ENCODE measurements at regions not wholly inside any gene's neighbourhood (a gene's known extent, or its start where the extent isn't known, plus 50 kb on each side); places are given as distances from the start of the nearest gene placed in this dataset.

- no peak for DNase-seq
- no peaks in the 10 kb centered on the region for H3K9me3 ChIP-seq (replicated peaks)
- no peaks in the 10 kb centered on the region for H3K36me3 ChIP-seq
- intact Hi-C loops (cut with micrococcal nuclease) = no loop called here
- no peak for TF ChIP-seq CTCF (IDR thresholded peaks at IDR 0.05; ENCODE audit: borderline replicate concordance)
- H3K27ac ChIP-seq (replicated peaks) = no peak overlapping the region
- peaks cover 17% of the 10 kb centered on the region for H3K4me1 ChIP-seq
- H3K27me3 ChIP-seq (ENCODE audit: low read depth) = no peaks in the 10 kb centered on the region
- no peak overlapping the region for H3K4me3 ChIP-seq
Observed at GRCh38 chr18:22700920-22701319, 232.2 kb upstream of the RBBP8 start.

DNA sequence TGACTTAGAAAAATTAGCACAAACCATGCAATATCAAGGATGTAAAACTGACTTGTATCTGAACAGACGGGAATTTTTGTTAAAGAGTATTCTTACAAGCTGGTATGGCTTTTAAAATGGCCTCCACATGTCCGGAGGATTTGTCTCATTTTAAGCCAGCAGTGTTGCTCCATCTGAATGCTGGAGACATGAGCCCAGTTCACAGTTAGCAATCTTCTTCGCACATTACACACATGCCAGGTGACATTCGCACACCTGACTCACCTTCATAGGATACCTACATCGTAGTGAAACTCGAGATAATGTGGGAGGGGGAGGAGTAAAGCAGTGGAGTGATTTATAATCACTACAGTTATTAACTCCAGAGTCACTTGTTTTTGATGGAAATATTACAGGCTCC is 231.8 kb upstream of the RBBP8 start:
- no peaks in the 10 kb centered on the region for H3K9me3 ChIP-seq (replicated peaks)
- intact Hi-C loops (cut with micrococcal nuclease) = no loop called here
- H3K27ac ChIP-seq (replicated peaks) = no peak overlapping the region
- no peaks in the 10 kb centered on the region for H3K27me3 ChIP-seq (ENCODE audit: low read depth)
- no peaks in the 10 kb centered on the region for H3K36me3 ChIP-seq
- H3K4me3 ChIP-seq = no peak overlapping the region
- TF ChIP-seq CTCF (IDR thresholded peaks at IDR 0.05; ENCODE audit: borderline replicate concordance) = no peak
- DNase-seq = no peak
- peaks cover 17% of the 10 kb centered on the region for H3K4me1 ChIP-seq

GRCh38 chr18:22701795-22702194 is 231.3 kb upstream of the RBBP8 start:
- no peak overlapping the region for H3K4me3 ChIP-seq
- H3K36me3 ChIP-seq = no peaks in the 10 kb centered on the region
- no peak for DNase-seq
- H3K9me3 ChIP-seq (replicated peaks) = no peaks in the 10 kb centered on the region
- no peak for TF ChIP-seq CTCF (IDR thresholded peaks at IDR 0.05; ENCODE audit: borderline replicate concordance)
- intact Hi-C loops (cut with micrococcal nuclease) = no loop called here
- no peak overlapping the region for H3K27ac ChIP-seq (replicated peaks)
- H3K4me1 ChIP-seq = peaks cover 17% of the 10 kb centered on the region
- no peaks in the 10 kb centered on the region for H3K27me3 ChIP-seq (ENCODE audit: low read depth)

DNA sequence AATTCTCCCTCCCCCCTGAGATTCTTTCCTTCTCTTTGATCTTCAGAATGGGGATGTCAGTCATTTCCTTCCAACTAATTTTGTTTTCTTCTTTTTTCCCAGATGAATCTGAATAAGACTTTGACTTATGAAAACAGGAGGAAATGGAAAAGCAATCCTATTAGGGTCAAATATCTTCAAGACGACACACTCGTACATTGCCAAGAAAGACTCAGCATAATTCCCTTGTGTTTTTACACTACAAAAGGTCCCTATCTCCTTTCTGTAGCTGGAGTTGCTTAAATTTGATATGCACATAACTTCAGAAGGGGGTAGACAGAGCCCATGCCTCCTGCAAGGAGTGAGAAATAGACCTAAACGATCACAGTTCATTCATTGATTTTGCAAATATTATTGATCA is 230.3 kb upstream of the RBBP8 start:
- H3K27me3 ChIP-seq (ENCODE audit: low read depth) = no peaks in the 10 kb centered on the region
- TF ChIP-seq CTCF (IDR thresholded peaks at IDR 0.05; ENCODE audit: borderline replicate concordance) = no peak
- no peak for DNase-seq
- no peaks in the 10 kb centered on the region for H3K36me3 ChIP-seq
- peaks cover 22% of the 10 kb centered on the region for H3K4me1 ChIP-seq
- peak overlapping the region; percentile 12 for H3K27ac ChIP-seq (replicated peaks)
- intact Hi-C loops (cut with micrococcal nuclease) = no loop called here
- H3K4me3 ChIP-seq = no peak overlapping the region
- no peaks in the 10 kb centered on the region for H3K9me3 ChIP-seq (replicated peaks)

DNA sequence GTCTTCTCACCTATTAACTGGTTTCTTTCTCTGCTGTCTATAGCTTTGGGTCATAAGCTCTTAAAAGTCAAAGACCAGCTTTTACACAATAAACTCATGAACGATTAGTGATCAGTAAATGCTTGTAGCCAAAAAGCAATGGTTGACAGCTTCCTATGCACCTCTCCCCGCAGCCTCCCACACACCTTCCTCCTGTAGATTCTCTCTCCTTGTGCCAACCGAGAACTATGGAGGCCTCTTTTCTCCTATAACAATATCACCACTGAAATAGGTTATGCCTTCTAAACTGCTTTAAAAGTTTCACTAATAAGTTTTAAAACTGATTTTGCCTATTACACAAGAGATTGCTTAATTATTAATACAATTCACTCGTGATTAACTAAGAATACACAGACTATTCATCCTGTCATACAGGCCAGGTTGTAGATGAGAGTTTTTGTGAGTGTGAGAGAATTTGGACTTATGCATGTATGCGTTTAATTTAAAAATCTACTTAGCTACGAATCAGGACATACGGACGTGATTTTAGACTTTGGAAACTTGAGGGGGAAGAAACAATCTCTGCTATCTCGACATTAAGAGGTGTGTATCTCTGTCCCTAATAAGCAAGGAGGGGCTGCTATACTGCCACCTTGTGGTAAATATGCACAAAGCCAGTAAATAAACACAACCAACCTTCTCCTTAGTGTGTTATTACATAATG is 229.1 kb upstream of the RBBP8 start:
- Histone ChIP-seq H3K27ac (replicated peaks) (no peak overlapping the region), H3K4me3 (no peak overlapping the region), H3K27me3 (ENCODE audit: low read depth) (no peaks in the 10 kb centered on the region), H3K4me1 (peaks cover 22% of the 10 kb centered on the region), H3K9me3 (replicated peaks) (no peaks in the 10 kb centered on the region), H3K36me3 (no peaks in the 10 kb centered on the region)
- intact Hi-C loops (cut with micrococcal nuclease) = no loop called here
- peak; percentile 88 for TF ChIP-seq CTCF (IDR thresholded peaks at IDR 0.05; ENCODE audit: borderline replicate concordance)
- DNase-seq = no peak
